Neural cell (in vitro differentiated cells): ENCODE measurements at regions not wholly inside any gene's neighbourhood (a gene's known extent, or its start where the extent isn't known, plus 50 kb on each side); places are given as distances from the start of the nearest gene placed in this dataset.

Source experiments
- H2AFZ ChIP-seq: fragments of 200-600, 300-800 bp; sonication (generic), shearing (Covaris generic); 2 replicates; pipeline ENCODE4 v1.6.0; 2014; ENCODE audit warnings: low read depth, mild to moderate bottlenecking, antibody characterized with exemption, low read length, moderate library complexity
- H3F3A ChIP-seq: fragments of 200-600 bp; shearing (Covaris generic); 2 replicates; pipeline ENCODE4 v1.6.1; 2016; ENCODE audit warnings: mild to moderate bottlenecking, moderate library complexity, mixed read lengths, antibody characterized with exemption, low read length; ENCODE audit not compliant: insufficient read depth, poor library complexity, severe bottlenecking
- H3K27ac ChIP-seq: fragments of 200-600, 300-800 bp; sonication (generic), shearing (Covaris generic); 2 replicates; pipeline ENCODE4 v1.5.1; 2014; ENCODE audit warnings: mild to moderate bottlenecking, low read length, moderate library complexity
- H3K27me3 ChIP-seq: fragments of 300-800, 200-600 bp; sonication (generic), shearing (Covaris generic); 2 replicates; pipeline ENCODE4 v1.6.0; 2014; ENCODE audit warnings: mild to moderate bottlenecking, low read depth, low read length, moderate library complexity; ENCODE audit not compliant: insufficient read depth
- H3K36me3 ChIP-seq: fragments of 300-800, 200-600 bp; sonication (generic), shearing (Covaris generic); 2 replicates; pipeline ENCODE4 v1.5.1; 2014; ENCODE audit warnings: mild to moderate bottlenecking, antibody characterized with exemption, low read length, moderate library complexity; ENCODE audit not compliant: insufficient read depth
- H3K4me2 ChIP-seq: fragments of 300-800, 200-600 bp; sonication (generic), shearing (Covaris generic); 2 replicates; pipeline ENCODE4 v1.6.0; 2014; ENCODE audit warnings: mild to moderate bottlenecking, low read length
- H3K4me3 ChIP-seq: fragments of 300-800, 200-600 bp; sonication (generic), shearing (Covaris generic); 2 replicates; pipeline ENCODE4 v1.5.1; 2014; ENCODE audit warnings: mild to moderate bottlenecking, low read length, moderate library complexity
- H3K79me2 ChIP-seq: fragments of 200-600 bp; shearing (Covaris generic); replicated peaks from 2 replicates; pipeline ENCODE4 v1.6.0; 2014; ENCODE audit warnings: mild to moderate bottlenecking, low read length, moderate library complexity; ENCODE audit not compliant: insufficient read depth
- H3K9ac ChIP-seq: fragments of 300-800, 200-600 bp; sonication (generic), shearing (Covaris generic); 2 replicates; pipeline ENCODE4 v1.6.1; 2016; ENCODE audit warnings: mild to moderate bottlenecking, low read length, mixed read lengths
- H3K9me2 ChIP-seq: fragments of 200-600 bp; shearing (Covaris generic); 2 replicates; pipeline ENCODE4 v1.6.1; 2016; ENCODE audit warnings: mild to moderate bottlenecking, low read length, mixed read lengths; ENCODE audit not compliant: insufficient read depth
- H3K9me3 ChIP-seq: fragments of 200-600, 300-800 bp; sonication (generic), shearing (Covaris generic); 2 replicates; pipeline ENCODE4 v1.6.1; 2016; ENCODE audit warnings: mild to moderate bottlenecking, mixed run types, low read length, moderate library complexity, mixed read lengths
- H4K20me1 ChIP-seq: fragments of 200-600 bp; shearing (Covaris generic); 2 replicates; pipeline ENCODE4 v1.6.1; 2016; ENCODE audit warnings: mild to moderate bottlenecking, mixed run types; ENCODE audit not compliant: insufficient read depth
- EP300 ChIP-seq: fragments of 450-650 bp; conservative IDR thresholded peaks from 2 replicates; pipeline ENCODE4 v1.6.1; 2014; ENCODE audit warnings: antibody characterized with exemption, mild to moderate bottlenecking, moderate library complexity; ENCODE audit not compliant: poor library complexity, severe bottlenecking
- EZH2 ChIP-seq: fragments of 200-600, 300-800 bp; shearing (Covaris generic), sonication (generic); IDR thresholded peaks from 2 replicates; pipeline ENCODE4 v1.6.1; 2014; ENCODE audit warnings: antibody characterized with exemption, low read length, borderline replicate concordance, mild to moderate bottlenecking; ENCODE audit not compliant: insufficient read depth, poor library complexity, severe bottlenecking
- MXI1 ChIP-seq: fragments of 450-650 bp; conservative IDR thresholded peaks from 2 replicates; pipeline ENCODE4 v1.6.1; 2014; ENCODE audit warnings: antibody characterized with exemption, mild to moderate bottlenecking; ENCODE audit not compliant: poor library complexity, severe bottlenecking
- POLR2AphosphoS5 ChIP-seq: IDR thresholded peaks from 2 replicates; pipeline ENCODE4 v1.6.1; 2012
- RAD21 ChIP-seq: fragments of 450-650 bp; conservative IDR thresholded peaks from 2 replicates; pipeline ENCODE4 v1.6.1; 2014; ENCODE audit warnings: antibody characterized with exemption, mild to moderate bottlenecking, moderate library complexity
- SMC3 ChIP-seq: fragments of 450-650 bp; conservative IDR thresholded peaks from 2 replicates; pipeline ENCODE4 v1.6.1; 2014; ENCODE audit warnings: antibody characterized with exemption, mild to moderate bottlenecking, moderate library complexity; ENCODE audit not compliant: poor library complexity
- TAF1 ChIP-seq: IDR thresholded peaks from 2 replicates; pipeline ENCODE4 v1.6.1; 2012; ENCODE audit warnings: low read depth
- TF ChIP-seq, protein P1 (sequence below): fragments of 450-650 bp; IDR thresholded peaks from 2 replicates; pipeline ENCODE4 v1.5.1; 2014; ENCODE audit warnings: antibody characterized with exemption, mild to moderate bottlenecking, moderate library complexity; ENCODE audit not compliant: poor library complexity, severe bottlenecking
- TF ChIP-seq, protein P2 (sequence below): IDR thresholded peaks from 2 replicates; pipeline ENCODE4 v1.6.1; 2012; ENCODE audit warnings: borderline replicate concordance

GRCh38 chr5:126081209-126081608, 342.0 kb upstream of the GRAMD2B start:
- H3F3A ChIP-seq: no peaks in the 10 kb centered on the region
- no peaks in the 10 kb centered on the region for H3K36me3 ChIP-seq
- H3K79me2 ChIP-seq: no peaks in the 10 kb centered on the region
- H2AFZ ChIP-seq: no peak overlapping the region
- H3K9me3 ChIP-seq: no peaks in the 10 kb centered on the region
- TF ChIP-seq SMC3 (no peak), EZH2 (no peak), TAF1 (no peak), EP300 (no peak), RAD21 (no peak), MXI1 (no peak), POLR2AphosphoS5 (no peak)
- TF ChIP-seq, protein P1, sequence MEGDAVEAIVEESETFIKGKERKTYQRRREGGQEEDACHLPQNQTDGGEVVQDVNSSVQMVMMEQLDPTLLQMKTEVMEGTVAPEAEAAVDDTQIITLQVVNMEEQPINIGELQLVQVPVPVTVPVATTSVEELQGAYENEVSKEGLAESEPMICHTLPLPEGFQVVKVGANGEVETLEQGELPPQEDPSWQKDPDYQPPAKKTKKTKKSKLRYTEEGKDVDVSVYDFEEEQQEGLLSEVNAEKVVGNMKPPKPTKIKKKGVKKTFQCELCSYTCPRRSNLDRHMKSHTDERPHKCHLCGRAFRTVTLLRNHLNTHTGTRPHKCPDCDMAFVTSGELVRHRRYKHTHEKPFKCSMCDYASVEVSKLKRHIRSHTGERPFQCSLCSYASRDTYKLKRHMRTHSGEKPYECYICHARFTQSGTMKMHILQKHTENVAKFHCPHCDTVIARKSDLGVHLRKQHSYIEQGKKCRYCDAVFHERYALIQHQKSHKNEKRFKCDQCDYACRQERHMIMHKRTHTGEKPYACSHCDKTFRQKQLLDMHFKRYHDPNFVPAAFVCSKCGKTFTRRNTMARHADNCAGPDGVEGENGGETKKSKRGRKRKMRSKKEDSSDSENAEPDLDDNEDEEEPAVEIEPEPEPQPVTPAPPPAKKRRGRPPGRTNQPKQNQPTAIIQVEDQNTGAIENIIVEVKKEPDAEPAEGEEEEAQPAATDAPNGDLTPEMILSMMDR: no peak
- TF ChIP-seq, protein P2, sequence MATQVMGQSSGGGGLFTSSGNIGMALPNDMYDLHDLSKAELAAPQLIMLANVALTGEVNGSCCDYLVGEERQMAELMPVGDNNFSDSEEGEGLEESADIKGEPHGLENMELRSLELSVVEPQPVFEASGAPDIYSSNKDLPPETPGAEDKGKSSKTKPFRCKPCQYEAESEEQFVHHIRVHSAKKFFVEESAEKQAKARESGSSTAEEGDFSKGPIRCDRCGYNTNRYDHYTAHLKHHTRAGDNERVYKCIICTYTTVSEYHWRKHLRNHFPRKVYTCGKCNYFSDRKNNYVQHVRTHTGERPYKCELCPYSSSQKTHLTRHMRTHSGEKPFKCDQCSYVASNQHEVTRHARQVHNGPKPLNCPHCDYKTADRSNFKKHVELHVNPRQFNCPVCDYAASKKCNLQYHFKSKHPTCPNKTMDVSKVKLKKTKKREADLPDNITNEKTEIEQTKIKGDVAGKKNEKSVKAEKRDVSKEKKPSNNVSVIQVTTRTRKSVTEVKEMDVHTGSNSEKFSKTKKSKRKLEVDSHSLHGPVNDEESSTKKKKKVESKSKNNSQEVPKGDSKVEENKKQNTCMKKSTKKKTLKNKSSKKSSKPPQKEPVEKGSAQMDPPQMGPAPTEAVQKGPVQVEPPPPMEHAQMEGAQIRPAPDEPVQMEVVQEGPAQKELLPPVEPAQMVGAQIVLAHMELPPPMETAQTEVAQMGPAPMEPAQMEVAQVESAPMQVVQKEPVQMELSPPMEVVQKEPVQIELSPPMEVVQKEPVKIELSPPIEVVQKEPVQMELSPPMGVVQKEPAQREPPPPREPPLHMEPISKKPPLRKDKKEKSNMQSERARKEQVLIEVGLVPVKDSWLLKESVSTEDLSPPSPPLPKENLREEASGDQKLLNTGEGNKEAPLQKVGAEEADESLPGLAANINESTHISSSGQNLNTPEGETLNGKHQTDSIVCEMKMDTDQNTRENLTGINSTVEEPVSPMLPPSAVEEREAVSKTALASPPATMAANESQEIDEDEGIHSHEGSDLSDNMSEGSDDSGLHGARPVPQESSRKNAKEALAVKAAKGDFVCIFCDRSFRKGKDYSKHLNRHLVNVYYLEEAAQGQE: no peak
- H3K27ac ChIP-seq: no peak overlapping the region
- no peak overlapping the region for H3K9ac ChIP-seq
- H3K4me2 ChIP-seq: no peak overlapping the region
- no peaks in the 10 kb centered on the region for H4K20me1 ChIP-seq
- H3K4me3 ChIP-seq: no peak overlapping the region
- no peaks in the 10 kb centered on the region for H3K27me3 ChIP-seq
- H3K9me2 ChIP-seq: no peaks in the 10 kb centered on the region

- no peak overlapping the region for H3K4me2 ChIP-seq
- H3K36me3 ChIP-seq: no peaks in the 10 kb centered on the region
- no peaks in the 10 kb centered on the region for H3K9me3 ChIP-seq
- no peak overlapping the region for H3K27ac ChIP-seq
- no peaks in the 10 kb centered on the region for H3F3A ChIP-seq
- H2AFZ ChIP-seq: no peak overlapping the region
- no peak overlapping the region for H3K4me3 ChIP-seq
- H3K9ac ChIP-seq: no peak overlapping the region
- no peaks in the 10 kb centered on the region for H3K79me2 ChIP-seq
- H3K9me2 ChIP-seq: no peaks in the 10 kb centered on the region
- no peaks in the 10 kb centered on the region for H4K20me1 ChIP-seq
- TF ChIP-seq MXI1 (no peak), SMC3 (no peak), EP300 (no peak), POLR2AphosphoS5 (no peak), RAD21 (no peak)
- TF ChIP-seq, protein P1: no peak
- TF ChIP-seq, protein P2: no peak
- no peaks in the 10 kb centered on the region for H3K27me3 ChIP-seq
Measured at GRCh38 chr5:126093041-126093440, 330.2 kb upstream of the GRAMD2B start.
